ENCODE measurements at regions not wholly inside any gene's neighbourhood (a gene's known extent, or its start where the extent isn't known, plus 50 kb on each side); places are given as distances from the start of the nearest gene placed in this dataset.

- Histone ChIP-seq H3K79me2 (ENCODE audit: control insufficient read depth, insufficient read depth, low read length) (no peaks in the 10 kb centered on the region), H3K27me3 (replicated peaks in 1 of 4; ENCODE audit: control extremely low read depth in 1 of 4, control insufficient read depth in 3 of 4, insufficient read depth in 4 of 4, low read length in 3 of 4) (no peaks in the 10 kb centered on the region), H3K9ac (ENCODE audit: low read length) (no peak overlapping the region), H3K36me3 (replicated peaks in 1 of 2; ENCODE audit: control extremely low read depth in 1 of 2, control insufficient read depth in 1 of 2, extremely low read depth in 1 of 2, insufficient read depth in 2 of 2, low read length in 1 of 2) (no peaks in the 10 kb centered on the region), H3K4me2 (replicated peaks; ENCODE audit: low read depth, low read length, poor library complexity, severe bottlenecking) (no peak overlapping the region), H3K4me1 (ENCODE audit: control insufficient read depth in 2 of 2, insufficient read depth in 2 of 2, low read length in 2 of 2) (no peaks in the 10 kb centered on the region), H4K20me1 (ENCODE audit: control insufficient read depth, insufficient read depth, low read length, poor library complexity, severe bottlenecking) (no peaks in the 10 kb centered on the region), H3K27ac (ENCODE audit: low read length in 2 of 2) (no peak overlapping the region), H2AFZ (ENCODE audit: insufficient read depth, low read depth, low read length, poor library complexity, severe bottlenecking) (no peak overlapping the region), H3K4me3 (ENCODE audit: control extremely low read depth in 1 of 5, extremely low read depth in 1 of 5, insufficient read depth in 1 of 5, low read depth in 2 of 5, low read length in 4 of 5) (no peak overlapping the region), H3K9me3 (ENCODE audit: control extremely low read depth in 1 of 3, control insufficient read depth in 2 of 3, insufficient read depth in 1 of 3, low read length in 2 of 3) (peaks cover 0 to 3% (median 0%) of the 10 kb centered on the region in 3 donors)
- DNase-seq, result no peak
- ChIA-PET POLR2A (no interaction called here), CTCF (no interaction called here)
- ATAC-seq (ENCODE audit: low read depth), result no peak
- TF ChIP-seq EZH2 (IDR thresholded peaks at IDR 0.05; ENCODE audit: borderline replicate concordance, insufficient read depth, low read depth, low read length, poor library complexity, severe bottlenecking) (no peak), CTCF (IDR thresholded peaks at IDR 0.05) (no peak)
- WGBS (ENCODE audit: insufficient coverage), result 83% methylated on average over 2 of the region's 4 CpGs
- H3K4me3 Mint-ChIP-seq, result no peak overlapping the region
- H3K9me3 Mint-ChIP-seq (ENCODE audit: insufficient read depth), result peaks cover 2% of the 10 kb centered on the region
- H3K27ac Mint-ChIP-seq, result no peak overlapping the region
- H3K27me3 Mint-ChIP-seq, result no peaks in the 10 kb centered on the region
- intact Hi-C loops (cut with micrococcal nuclease), result no loop called here
- H3K4me1 Mint-ChIP-seq, result peaks cover 8% of the 10 kb centered on the region
Observed at GRCh38 chr2:147293991-147294824, 550.6 kb upstream of the ACVR2A start.

DNA sequence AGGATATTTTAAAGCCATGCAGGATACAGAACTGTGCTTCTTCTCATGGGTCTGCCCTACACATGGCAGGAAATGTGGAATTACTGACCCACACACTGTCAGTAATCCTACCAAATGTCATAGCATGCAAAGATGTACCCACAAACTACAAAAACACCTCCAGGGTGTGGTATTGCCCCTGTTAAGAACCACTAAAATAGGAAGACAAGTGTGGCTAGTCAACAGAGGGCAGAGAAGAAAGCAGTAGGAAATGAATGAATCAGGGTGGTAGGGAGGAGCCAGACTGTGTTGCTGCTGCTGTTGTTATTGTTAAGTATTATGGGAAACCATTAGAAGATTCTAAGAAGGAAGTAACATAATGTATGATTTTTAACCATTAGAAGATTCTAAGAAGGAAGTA lies 556.7 kb upstream of the ACVR2A start:
- intact Hi-C loops (cut with micrococcal nuclease), result no loop called here
- Mint-ChIP-seq H3K27me3 (no peaks in the 10 kb centered on the region), H3K9me3 (ENCODE audit: insufficient read depth) (no peaks in the 10 kb centered on the region), H3K4me1 (no peaks in the 10 kb centered on the region), H3K27ac (no peak overlapping the region), H3K4me3 (no peak overlapping the region)
- Histone ChIP-seq H2AFZ (ENCODE audit: insufficient read depth, low read depth, low read length, poor library complexity, severe bottlenecking) (no peak overlapping the region), H3K79me2 (ENCODE audit: control insufficient read depth, insufficient read depth, low read length) (no peaks in the 10 kb centered on the region), H3K9me3 (ENCODE audit: control extremely low read depth in 1 of 3, control insufficient read depth in 2 of 3, insufficient read depth in 1 of 3, low read length in 2 of 3) (peaks cover 0 to 3% (median 0%) of the 10 kb centered on the region in 3 donors), H3K4me3 (ENCODE audit: control extremely low read depth in 1 of 5, extremely low read depth in 1 of 5, insufficient read depth in 1 of 5, low read depth in 2 of 5, low read length in 4 of 5) (no peak overlapping the region), H3K27ac (ENCODE audit: low read length in 2 of 2) (no peak overlapping the region), H3K4me1 (ENCODE audit: control insufficient read depth in 2 of 2, insufficient read depth in 2 of 2, low read length in 2 of 2) (no peaks in the 10 kb centered on the region), H3K36me3 (replicated peaks in 1 of 2; ENCODE audit: control extremely low read depth in 1 of 2, control insufficient read depth in 1 of 2, extremely low read depth in 1 of 2, insufficient read depth in 2 of 2, low read length in 1 of 2) (no peaks in the 10 kb centered on the region), H3K9ac (ENCODE audit: low read length) (no peak overlapping the region), H4K20me1 (ENCODE audit: control insufficient read depth, insufficient read depth, low read length, poor library complexity, severe bottlenecking) (no peaks in the 10 kb centered on the region), H3K27me3 (replicated peaks in 1 of 4; ENCODE audit: control extremely low read depth in 1 of 4, control insufficient read depth in 3 of 4, insufficient read depth in 4 of 4, low read length in 3 of 4) (no peaks in the 10 kb centered on the region), H3K4me2 (replicated peaks; ENCODE audit: low read depth, low read length, poor library complexity, severe bottlenecking) (no peak overlapping the region)
- DNase-seq (no peak), ATAC-seq (ENCODE audit: low read depth) (no peak)
- TF ChIP-seq EZH2 (IDR thresholded peaks at IDR 0.05; ENCODE audit: borderline replicate concordance, insufficient read depth, low read depth, low read length, poor library complexity, severe bottlenecking) (no peak), CTCF (IDR thresholded peaks at IDR 0.05) (no peak)
- ChIA-PET POLR2A (no interaction called here), CTCF (no interaction called here)
